ENCODE measurements at regions not wholly inside any gene's neighbourhood (a gene's known extent, or its start where the extent isn't known, plus 50 kb on each side); places are given as distances from the start of the nearest gene placed in this dataset.

DNA sequence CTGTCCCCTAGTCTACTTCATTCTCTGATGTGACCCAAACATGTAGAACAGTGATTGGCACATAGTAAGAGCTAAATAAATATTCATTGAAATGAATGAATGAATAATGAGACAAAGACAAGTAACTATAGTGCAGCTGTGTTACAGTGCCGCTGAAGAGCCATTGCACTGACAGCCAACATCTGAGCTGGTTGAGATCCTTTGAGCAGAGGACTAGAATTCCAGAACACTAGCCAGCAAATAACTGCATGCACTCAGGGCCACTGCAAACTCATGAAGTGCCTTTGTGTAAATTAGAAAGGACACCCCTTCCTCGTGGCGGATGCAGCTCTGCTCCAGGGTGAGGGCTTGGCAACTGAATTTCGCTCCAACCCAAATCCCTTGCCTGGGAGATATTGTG lies 230.3 kb upstream of the CDYL start:
- TF ChIP-seq TARDBP (IDR thresholded peaks at IDR 0.05) (no peak), BHLHE40 (IDR thresholded peaks at IDR 0.05; ENCODE audit: borderline replicate concordance) (no peak), ARNT (IDR thresholded peaks at IDR 0.05) (no peak), ELF4 (IDR thresholded peaks at IDR 0.05) (no peak), FOXK2 (IDR thresholded peaks at IDR 0.05) (no peak)

All from HEK293T (cell line).